MM.1S (cell line): ENCODE measurements at regions not wholly inside any gene's neighbourhood (a gene's known extent, or its start where the extent isn't known, plus 50 kb on each side); places are given as distances from the start of the nearest gene placed in this dataset.

Source experiments
- EZH2 ChIP-seq: fragments of 300-600 bp; sonication (generic); optimal IDR thresholded peaks from 2 replicates; pipeline ENCODE3; 2017; ENCODE audit warnings: low read depth, mild to moderate bottlenecking, antibody characterized with exemption, low read length, mixed read lengths
- EZH2phosphoT487 ChIP-seq: fragments of 300-600 bp; sonication (generic); IDR thresholded peaks from 2 replicates; pipeline ENCODE4 v1.6.1; 2018; ENCODE audit warnings: antibody characterized with exemption, low read length
- TF ChIP-seq, protein P1 (sequence below): fragments of 300-600 bp; sonication (generic); IDR thresholded peaks from 2 replicates; pipeline ENCODE4 v1.5.1; 2016; ENCODE audit warnings: antibody characterized with exemption, low read length, mixed read lengths

GRCh38 chr1:3992746-3993145 lies 92.7 kb upstream of the C1orf174 start:
- TF ChIP-seq, protein P1, sequence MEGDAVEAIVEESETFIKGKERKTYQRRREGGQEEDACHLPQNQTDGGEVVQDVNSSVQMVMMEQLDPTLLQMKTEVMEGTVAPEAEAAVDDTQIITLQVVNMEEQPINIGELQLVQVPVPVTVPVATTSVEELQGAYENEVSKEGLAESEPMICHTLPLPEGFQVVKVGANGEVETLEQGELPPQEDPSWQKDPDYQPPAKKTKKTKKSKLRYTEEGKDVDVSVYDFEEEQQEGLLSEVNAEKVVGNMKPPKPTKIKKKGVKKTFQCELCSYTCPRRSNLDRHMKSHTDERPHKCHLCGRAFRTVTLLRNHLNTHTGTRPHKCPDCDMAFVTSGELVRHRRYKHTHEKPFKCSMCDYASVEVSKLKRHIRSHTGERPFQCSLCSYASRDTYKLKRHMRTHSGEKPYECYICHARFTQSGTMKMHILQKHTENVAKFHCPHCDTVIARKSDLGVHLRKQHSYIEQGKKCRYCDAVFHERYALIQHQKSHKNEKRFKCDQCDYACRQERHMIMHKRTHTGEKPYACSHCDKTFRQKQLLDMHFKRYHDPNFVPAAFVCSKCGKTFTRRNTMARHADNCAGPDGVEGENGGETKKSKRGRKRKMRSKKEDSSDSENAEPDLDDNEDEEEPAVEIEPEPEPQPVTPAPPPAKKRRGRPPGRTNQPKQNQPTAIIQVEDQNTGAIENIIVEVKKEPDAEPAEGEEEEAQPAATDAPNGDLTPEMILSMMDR, result no peak
- TF ChIP-seq EZH2 (no peak), EZH2phosphoT487 (no peak)
